Anterior cingulate cortex (tissue), 58 donors: ENCODE measurements at regions not wholly inside any gene's neighbourhood (a gene's known extent, or its start where the extent isn't known, plus 50 kb on each side); places are given as distances from the start of the nearest gene placed in this dataset.
"Not testable (repeated sequence)": the region's sequence is repeated elsewhere in the genome, so short reads cannot be mapped to it uniquely, and the experiment has no call there.

Experiments
- DNase-seq, 58 donors: peaks; one replicate each; lab custom pipeline; 2025; lab: John Stamatoyannopoulos, UW

GRCh38 chr2:100736121-100736915 lies 83.6 kb upstream of the NPAS2 start:
- no peak for DNase-seq

DNA sequence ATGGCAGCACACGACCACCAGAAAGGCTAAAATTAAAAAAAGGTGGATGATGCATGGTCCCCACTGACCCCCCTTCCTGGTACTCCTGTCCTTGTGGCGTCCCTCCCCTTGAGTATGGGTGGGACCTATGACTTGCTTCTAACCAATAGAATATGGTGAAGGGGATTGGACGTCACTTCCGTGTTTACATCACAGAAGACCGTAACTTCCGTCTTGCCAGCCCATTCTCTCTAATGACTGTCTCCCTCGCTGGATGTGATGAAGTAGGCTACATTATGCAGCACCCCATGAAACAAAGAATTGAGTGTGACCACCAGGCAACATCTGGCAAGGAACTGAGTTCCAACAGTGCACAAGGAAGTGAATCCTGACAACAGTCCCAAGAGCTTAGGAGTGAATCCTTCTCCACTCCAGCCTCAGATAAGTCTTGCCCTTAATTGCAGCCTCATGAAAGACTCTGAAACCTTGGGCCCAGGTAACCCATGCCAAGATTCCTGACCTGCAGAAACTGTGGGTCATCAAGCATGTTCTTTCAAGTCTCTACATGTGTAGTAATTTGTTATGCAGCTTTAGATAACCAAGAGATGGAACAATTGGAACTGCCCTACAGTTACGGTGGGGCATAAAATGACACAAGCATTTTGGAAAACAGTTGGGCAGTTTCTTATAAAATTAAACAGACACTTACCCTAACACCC lies 80.1 kb upstream of the NPAS2 start:
- DNase-seq: no peak

DNA sequence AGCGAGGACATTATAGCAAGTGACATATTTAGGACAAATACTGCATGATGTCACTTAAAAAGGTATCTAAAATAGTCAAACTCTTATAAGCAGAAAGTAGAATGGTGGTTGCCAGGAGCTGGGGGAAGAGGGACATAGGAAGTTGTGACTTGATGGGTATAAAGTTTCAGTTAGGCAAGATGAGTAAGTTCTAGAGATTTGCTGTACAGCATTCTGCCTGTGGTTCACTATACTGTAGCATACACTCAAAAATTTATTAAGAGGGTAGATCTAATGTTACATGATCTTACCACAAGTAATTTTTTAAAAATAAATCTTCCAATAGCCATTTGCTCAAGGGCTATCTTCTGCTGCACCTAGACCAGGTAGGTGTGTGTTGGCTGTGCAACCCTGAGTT lies 78.1 kb upstream of the NPAS2 start:
- DNase-seq: no peak

GRCh38 chr2:100742277-100743254 lies 77.4 kb upstream of the NPAS2 start:
- DNase-seq: no peak

DNA sequence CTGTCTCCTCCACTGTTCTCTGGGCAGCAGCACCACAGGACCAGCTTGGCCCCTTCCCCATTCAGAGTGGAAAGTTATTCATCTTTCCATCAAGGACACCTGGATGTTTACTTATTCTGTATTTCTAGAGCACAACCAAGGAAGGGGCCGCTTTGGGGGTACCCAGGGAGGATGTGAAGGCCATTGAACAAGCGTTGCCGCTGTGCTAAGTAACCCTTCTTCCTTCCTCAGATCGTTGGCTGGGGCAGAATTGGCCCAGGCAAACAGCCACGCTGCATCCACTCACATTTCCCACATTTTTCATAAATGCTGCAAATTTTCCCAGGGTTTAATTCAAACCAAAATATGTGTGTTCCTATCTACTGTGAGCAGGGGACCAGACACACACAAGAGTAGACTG lies 76.2 kb upstream of the NPAS2 start:
- no peak for DNase-seq

DNA sequence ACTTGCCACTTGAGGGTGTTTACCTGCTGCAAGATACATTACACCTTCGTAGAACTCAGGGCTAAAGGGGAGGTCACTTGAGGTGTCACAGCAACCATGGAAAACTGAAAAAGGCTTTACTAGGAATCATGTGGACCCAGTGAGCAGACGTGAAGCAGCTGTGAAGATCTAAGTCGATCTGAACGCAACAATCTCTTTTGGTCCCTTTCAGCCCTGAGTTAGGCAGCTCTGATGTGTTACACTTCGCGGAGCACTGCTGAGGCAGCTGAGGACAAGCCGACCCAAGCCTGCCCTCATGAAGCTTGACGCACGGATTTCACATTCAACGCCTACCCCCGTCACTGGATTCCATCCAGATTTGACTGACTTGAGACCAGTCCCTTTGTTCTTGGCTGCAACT lies 75.8 kb upstream of the NPAS2 start:
- DNase-seq: no peak

- no peak for DNase-seq
These were observed 75.3 kb upstream of the NPAS2 start for GRCh38 chr2:100744589-100744988.

GRCh38 chr2:100745604-100746003 lies 74.3 kb upstream of the NPAS2 start:
- peak in 4 of 58 donors; percentile 2 to 5 (median 3) for DNase-seq

GRCh38 chr2:100747551-100747950 lies 72.4 kb upstream of the NPAS2 start:
- DNase-seq: no peak

DNA sequence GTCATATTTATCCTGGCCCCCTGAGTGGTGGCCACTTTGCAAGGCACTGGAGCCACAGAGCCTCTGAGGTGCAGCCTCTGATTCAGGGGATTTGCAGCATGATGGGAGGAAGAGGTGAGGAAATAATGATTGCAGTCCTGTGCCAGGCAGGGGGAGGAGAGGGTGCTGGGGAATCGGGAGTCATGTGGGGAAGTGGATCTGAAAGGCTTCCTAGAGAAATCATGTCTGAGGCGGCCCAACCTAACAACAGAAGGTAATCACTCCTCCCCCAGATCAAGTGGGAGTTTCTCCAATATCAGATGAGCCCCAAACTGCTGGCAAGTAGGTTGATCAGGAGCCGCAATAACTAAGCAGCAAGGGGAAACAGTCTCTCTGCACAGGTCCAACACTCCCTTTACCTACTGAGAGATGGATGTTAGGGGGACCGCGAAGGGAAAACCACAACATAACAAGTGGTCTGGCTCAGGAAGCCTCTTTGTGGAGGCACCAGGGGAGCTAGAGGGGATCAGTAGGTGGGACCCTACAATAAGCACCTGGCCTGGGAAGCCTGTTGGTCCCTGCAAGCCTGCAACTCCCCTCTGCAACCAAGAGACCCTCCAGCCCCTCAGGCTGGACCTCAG lies 71.8 kb upstream of the NPAS2 start:
- peak in 1 of 58 donors; percentile 8 for DNase-seq

- DNase-seq: no peak
These were observed 71.3 kb upstream of the NPAS2 start for GRCh38 chr2:100748673-100749072.

DNA sequence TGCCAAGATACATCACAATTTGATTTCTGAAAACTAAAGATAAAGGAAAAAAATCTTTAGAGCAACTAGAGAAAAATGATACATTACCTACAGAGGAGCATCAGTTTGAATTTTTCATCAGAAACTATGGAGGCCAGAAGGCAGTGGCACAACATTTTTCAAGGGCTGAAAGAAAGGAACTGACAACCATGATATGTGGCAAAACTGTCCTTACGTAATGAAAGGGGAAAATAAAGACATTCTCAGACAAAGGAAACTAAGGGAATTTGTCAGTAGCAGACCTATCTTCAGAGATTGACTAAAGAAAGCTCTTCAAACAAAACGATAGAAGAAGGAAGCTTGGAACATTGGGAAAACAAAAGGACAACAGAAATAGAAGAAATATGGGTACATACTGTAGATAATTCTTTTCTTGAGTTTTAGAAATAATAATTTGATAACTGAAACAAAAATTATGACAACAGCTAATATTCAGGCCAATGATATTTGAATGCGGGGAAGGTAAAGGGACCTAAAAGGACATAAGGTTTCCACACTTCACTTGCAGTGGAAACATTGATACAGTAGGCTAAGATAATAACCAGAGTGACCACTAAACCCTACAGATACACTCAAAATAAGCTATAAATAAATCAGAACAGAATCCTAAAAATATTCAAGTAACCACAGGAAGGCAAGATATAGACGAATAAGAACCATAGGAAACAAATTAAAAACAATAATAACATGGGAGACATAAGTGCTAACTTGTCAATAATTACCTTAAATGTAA lies 70.0 kb upstream of the NPAS2 start:
- DNase-seq: no peak

DNA sequence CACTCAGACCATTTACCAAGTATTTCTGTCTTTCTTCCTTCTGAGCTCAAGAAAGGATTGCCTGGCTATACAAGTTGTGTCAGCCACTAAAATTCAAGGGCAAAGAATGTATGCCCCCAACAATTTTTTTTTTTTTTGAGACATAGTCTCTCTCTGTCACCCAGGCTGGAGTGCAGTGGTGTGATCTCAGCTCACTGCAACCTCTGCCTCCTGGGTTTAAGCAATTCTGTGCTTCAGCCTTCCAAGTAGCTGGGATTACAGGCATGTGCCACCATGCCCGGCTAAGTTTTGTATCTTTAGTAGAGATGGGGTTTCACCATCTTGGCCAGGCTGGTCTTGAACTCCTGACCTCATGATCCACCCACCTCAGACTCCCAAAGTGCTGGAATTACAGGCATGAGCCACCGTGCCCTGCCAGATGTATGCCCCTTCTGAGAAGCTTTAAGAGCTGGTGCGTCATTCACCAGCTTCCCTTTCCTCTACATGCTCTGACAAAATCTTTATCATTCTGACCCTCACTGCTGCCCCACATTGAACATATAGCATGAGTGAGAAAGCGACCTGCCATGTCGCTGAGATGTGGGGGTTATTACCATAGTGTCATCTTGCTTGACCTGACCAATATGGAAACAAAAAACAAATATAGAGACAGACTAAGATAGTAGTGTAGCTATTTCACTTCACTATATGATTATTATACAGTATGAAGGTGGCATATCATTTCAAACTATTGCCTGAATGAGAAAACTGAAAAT lies 67.9 kb upstream of the NPAS2 start:
- DNase-seq: not testable (repeated sequence)

GRCh38 chr2:100752628-100753333 lies 67.2 kb upstream of the NPAS2 start:
- no peak for DNase-seq

DNA sequence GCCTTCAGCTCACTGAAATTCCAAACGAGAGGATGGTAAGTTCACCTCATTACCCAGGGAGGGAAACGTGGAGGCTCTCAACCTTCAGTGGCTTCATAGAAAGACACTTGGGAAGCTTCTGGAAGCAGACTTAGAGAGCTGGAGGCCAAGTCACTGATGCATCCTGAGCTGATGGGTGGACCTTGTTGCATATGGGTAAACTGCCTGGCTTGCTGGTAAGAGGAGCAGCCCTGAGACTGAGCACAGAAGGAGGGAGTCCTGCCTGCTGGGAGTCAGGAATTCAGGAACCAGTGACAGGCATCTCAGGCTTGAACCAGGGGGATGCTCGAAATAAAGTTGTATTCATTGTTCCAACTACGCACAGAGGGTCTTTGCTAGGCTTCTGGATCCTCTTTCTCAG lies 66.5 kb upstream of the NPAS2 start:
- no peak for DNase-seq

- DNase-seq: no peak
These were observed 66.1 kb upstream of the NPAS2 start for GRCh38 chr2:100753881-100754280.

DNA sequence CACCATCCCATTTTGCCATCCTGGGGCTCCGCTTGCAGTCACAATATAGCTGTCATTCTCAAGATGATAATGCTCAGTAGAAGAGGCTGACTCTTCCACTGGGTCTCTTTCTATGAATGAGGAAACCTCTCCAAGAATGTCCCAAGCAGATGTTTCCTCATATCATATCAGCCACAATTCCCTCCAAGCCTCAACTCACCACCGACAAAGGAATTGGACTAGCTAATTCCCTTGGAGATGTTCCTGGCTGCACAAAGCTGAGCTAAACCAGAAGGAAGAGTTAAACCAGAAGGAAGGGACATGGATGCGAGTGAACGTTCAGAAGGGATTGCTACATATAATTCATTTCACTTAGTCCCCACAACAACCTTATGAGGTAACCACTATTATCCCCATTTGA lies 65.0 kb upstream of the NPAS2 start:
- no peak for DNase-seq

- no peak for DNase-seq
These were observed 64.5 kb upstream of the NPAS2 start for GRCh38 chr2:100755441-100755840.
